Cardiac muscle cell (in vitro differentiated cells and primary cell): ENCODE measurements at regions not wholly inside any gene's neighbourhood (a gene's known extent, or its start where the extent isn't known, plus 50 kb on each side); places are given as distances from the start of the nearest gene placed in this dataset.
"Not testable (repeated sequence)": the region's sequence is repeated elsewhere in the genome, so short reads cannot be mapped to it uniquely, and the experiment has no call there.

Experiments
- DNase-seq, 2 donors: peaks; one replicate each; pipeline versions ENCODE4 v3.0.0 to v3.0.0-alpha.2; 2010 to 2017; ENCODE audit warnings: low read depth in 1 of 2, low spot score in 1 of 2
- H3K27ac ChIP-seq: fragments of 200-600 bp; sonication (generic); 2 replicates; pipeline ENCODE4 v1.5.1; 2016
- H3K27me3 ChIP-seq: fragments of 200-600 bp; sonication (generic); 2 replicates; pipeline ENCODE4 v1.6.0; 2016; ENCODE audit warnings: control low read depth
- H3K36me3 ChIP-seq: fragments of 200-600 bp; sonication (generic); 2 replicates; pipeline ENCODE4 v1.5.1; 2016; ENCODE audit warnings: control low read depth
- H3K4me1 ChIP-seq: fragments of 200-600 bp; sonication (generic); 2 replicates; pipeline ENCODE4 v1.8.1; 2017; ENCODE audit warnings: low read depth, mild to moderate bottlenecking, mixed run types
- H3K4me3 ChIP-seq: fragments of 200-600 bp; sonication (generic); 2 replicates; pipeline ENCODE4 v1.5.1; 2016; ENCODE audit warnings: mild to moderate bottlenecking
- H3K9me3 ChIP-seq: fragments of 200-600 bp; sonication (generic); 2 replicates; pipeline ENCODE4 v1.5.1; 2017; ENCODE audit warnings: low read depth, mild to moderate bottlenecking, control low read depth
- TF ChIP-seq, protein P1 (sequence below): IDR thresholded peaks from 2 replicates; pipeline ENCODE4 v1.5.1; 2012; ENCODE audit warnings: low read depth, mild to moderate bottlenecking, low read length

DNA sequence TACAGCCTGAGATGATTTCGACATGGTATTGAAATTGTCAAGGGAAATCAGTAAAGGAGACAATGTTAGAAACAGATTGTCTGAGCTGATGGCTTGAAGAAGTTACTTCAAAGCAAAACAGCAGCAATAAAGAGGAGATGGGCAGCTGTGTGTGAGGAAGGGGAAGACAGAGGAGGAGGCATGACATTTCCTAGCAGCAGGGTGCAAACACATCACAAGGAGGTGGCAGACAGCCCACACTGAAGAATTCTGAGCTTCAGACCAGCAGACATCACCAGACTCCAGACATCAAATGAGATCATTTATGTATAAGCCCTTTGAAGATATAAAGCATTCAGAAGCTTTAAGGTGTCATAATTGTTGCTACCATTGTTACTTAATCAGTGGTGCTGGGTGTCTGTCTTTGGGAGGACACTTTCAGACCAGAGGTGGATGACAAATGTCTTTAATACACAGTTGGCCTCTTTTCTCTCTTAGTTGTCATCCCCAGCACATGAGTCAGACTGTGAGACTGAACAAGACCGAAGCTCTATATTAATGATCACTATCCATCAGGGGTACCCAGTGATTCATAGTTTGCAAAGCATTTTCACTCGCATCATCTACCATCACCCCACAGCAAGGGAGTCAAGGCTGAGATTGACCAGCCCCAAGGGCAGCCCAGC is 203.9 kb downstream of the MINAR1 start:
- Histone ChIP-seq H3K27ac (no peak overlapping the region), H3K4me3 (no peak overlapping the region), H3K4me1 (no peaks in the 10 kb centered on the region), H3K9me3 (no peaks in the 10 kb centered on the region), H3K27me3 (no peaks in the 10 kb centered on the region), H3K36me3 (no peaks in the 10 kb centered on the region)
- no peak for DNase-seq
- TF ChIP-seq, protein P1, sequence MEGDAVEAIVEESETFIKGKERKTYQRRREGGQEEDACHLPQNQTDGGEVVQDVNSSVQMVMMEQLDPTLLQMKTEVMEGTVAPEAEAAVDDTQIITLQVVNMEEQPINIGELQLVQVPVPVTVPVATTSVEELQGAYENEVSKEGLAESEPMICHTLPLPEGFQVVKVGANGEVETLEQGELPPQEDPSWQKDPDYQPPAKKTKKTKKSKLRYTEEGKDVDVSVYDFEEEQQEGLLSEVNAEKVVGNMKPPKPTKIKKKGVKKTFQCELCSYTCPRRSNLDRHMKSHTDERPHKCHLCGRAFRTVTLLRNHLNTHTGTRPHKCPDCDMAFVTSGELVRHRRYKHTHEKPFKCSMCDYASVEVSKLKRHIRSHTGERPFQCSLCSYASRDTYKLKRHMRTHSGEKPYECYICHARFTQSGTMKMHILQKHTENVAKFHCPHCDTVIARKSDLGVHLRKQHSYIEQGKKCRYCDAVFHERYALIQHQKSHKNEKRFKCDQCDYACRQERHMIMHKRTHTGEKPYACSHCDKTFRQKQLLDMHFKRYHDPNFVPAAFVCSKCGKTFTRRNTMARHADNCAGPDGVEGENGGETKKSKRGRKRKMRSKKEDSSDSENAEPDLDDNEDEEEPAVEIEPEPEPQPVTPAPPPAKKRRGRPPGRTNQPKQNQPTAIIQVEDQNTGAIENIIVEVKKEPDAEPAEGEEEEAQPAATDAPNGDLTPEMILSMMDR, result no peak

DNA sequence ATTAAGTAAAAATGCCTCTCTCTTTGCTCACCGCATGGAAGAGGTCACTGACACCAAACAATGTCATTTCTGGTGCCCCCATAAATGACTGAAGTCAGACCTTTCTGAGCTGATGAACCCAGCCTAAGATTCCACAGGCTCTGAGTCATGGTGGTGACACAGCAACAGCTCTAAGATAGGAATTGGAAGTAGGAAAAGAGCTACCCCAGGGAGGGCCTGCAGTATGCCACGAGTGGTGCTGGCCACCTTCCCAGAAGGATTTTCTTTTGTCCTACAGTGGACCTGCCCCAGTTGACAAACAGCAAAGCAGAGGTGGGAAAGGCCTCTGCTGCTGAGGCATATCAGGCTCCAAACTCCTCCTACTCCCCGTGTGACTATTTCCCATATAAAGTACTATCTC is 208.1 kb downstream of the MINAR1 start:
- no peaks in the 10 kb centered on the region for H3K36me3 ChIP-seq
- peak in 1 of 2 donors; percentile 76 for DNase-seq
- H3K9me3 ChIP-seq, result peaks cover 6% of the 10 kb centered on the region
- no peaks in the 10 kb centered on the region for H3K4me1 ChIP-seq
- H3K27ac ChIP-seq, result no peak overlapping the region
- H3K27me3 ChIP-seq, result no peaks in the 10 kb centered on the region
- H3K4me3 ChIP-seq, result no peak overlapping the region
- TF ChIP-seq, protein P1, result no peak

DNA sequence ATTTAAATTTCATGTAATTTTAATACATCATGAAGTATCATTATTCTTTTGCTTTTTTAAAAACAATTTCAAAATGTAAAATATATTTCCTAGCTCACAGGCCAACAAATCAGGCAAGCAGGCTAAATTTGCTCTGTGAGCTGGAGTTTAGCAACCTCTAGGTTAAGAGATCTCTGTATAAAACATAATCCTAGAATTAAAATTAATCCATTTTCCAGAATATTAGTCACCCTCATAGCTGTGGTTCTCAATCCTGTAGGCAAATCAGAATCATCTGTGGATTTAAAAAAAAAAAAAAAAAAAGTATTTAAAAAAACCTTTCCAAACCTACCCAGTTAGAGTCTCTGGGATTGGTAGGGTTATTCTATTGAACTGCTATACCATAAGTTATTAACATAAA is 209.7 kb downstream of the MINAR1 start:
- TF ChIP-seq, protein P1, result no peak
- no peaks in the 10 kb centered on the region for H3K4me1 ChIP-seq
- no peak overlapping the region for H3K27ac ChIP-seq
- H3K4me3 ChIP-seq, result no peak overlapping the region
- H3K27me3 ChIP-seq, result no peaks in the 10 kb centered on the region
- H3K36me3 ChIP-seq, result no peaks in the 10 kb centered on the region
- no peak for DNase-seq
- H3K9me3 ChIP-seq, result peaks cover 6% of the 10 kb centered on the region

DNA sequence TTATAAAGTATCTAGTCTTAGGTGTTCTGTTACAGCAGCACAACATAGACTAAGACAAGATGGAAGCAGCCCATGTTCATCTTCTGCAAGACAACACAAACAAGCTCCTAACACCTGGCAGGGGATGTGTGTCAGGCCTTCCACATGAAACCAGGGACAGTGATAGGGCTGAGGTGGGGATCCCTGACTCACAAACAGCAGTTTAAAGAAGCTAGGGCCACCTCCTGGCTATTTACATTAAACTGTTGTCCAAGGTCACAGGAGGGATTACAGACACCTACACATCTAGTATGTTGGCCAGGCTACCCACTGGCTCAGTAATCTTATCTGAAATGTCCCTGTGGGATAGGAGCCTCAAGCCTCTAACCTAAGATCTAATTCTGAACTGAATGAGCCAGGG is 211.3 kb downstream of the MINAR1 start:
- Histone ChIP-seq H3K36me3 (no peaks in the 10 kb centered on the region), H3K9me3 (peaks cover 6% of the 10 kb centered on the region), H3K4me3 (no peak overlapping the region), H3K27me3 (no peaks in the 10 kb centered on the region), H3K4me1 (no peaks in the 10 kb centered on the region), H3K27ac (no peak overlapping the region)
- DNase-seq, result no peak
- TF ChIP-seq, protein P1, result no peak

DNA sequence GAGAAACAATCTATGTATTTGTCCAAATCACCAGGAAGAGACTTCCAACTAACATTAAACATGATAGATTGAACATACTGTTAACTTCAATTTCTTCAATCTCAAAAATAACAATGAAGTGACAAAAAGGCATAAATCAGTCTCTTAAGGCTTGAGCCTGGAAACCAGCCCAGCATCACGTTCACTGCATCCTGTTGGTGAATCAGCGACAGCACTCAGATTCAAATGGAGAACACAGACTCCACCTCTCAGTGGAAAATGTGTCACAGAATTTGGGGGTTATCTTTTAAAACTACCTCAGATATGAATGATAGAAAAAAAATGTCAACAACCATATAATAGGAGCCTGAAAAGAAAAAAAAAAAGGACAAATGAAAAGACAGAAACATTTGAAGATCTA is 212.0 kb downstream of the MINAR1 start:
- H3K9me3 ChIP-seq, result peaks cover 6% of the 10 kb centered on the region
- no peaks in the 10 kb centered on the region for H3K27me3 ChIP-seq
- H3K36me3 ChIP-seq, result no peaks in the 10 kb centered on the region
- no peak overlapping the region for H3K27ac ChIP-seq
- TF ChIP-seq, protein P1, result no peak
- H3K4me3 ChIP-seq, result no peak overlapping the region
- no peaks in the 10 kb centered on the region for H3K4me1 ChIP-seq
- peak in 1 of 2 donors; percentile 59 for DNase-seq

DNA sequence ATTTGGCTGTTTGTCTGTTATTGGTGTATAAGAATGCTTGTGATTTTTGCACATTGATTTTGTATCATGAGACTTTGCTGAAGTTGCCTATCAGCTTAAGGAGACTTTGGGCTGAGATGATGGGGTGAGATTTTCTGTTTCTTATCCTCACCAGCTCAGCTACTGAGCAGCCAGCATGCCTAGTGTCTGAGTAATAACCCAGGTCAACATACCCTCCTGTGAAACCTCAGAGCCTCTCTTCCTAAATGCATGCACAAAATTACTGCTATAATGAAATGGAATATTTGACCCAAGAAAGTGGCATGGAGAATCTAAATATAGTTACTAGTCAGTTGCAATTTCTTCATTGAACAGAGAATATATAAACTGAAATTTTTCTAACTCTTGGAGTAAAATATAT is 220.8 kb downstream of the MINAR1 start:
- not testable (repeated sequence) for H3K9me3 ChIP-seq, H3K27ac ChIP-seq, H3K27me3 ChIP-seq, H3K36me3 ChIP-seq, H3K4me3 ChIP-seq, H3K4me1 ChIP-seq, DNase-seq
